RWPE1 (cell line): ENCODE measurements at regions not wholly inside any gene's neighbourhood (a gene's known extent, or its start where the extent isn't known, plus 50 kb on each side); places are given as distances from the start of the nearest gene placed in this dataset.

Experiments
- CTCF ChIA-PET: fragments of 350-600 bp; sonication (Branson Sonifier 250); formaldehyde crosslinking; extraction: SDS; loops from one replicate; lab custom pipeline; 2021; lab: Yijun Ruan, JAX
- POLR2A ChIA-PET: fragments of 400-600 bp; formaldehyde crosslinking; extraction: SDS; loops from one replicate; lab custom pipeline; 2020; ENCODE audit warnings: antibody characterized with exemption; ENCODE audit not compliant: low non-redundant PET; lab: Yijun Ruan, JAX
- DNase-seq: peaks from one replicate; pipeline ENCODE4 v3.0.0; 2012; ENCODE audit warnings: low spot score
- H3K27ac ChIP-seq: fragments of 450-650 bp; 2 replicates; pipeline ENCODE4 v1.5.1; 2017
- TF ChIP-seq, protein P1 (sequence below): fragments of 450-650 bp; conservative IDR thresholded peaks from 2 replicates; pipeline ENCODE4 v1.5.1; 2017; ENCODE audit warnings: low read depth, mild to moderate bottlenecking

GRCh38 chr18:76230791-76231190 lies 264.3 kb downstream of the ZNF516 start:
- CTCF ChIA-PET: no interaction called here
- POLR2A ChIA-PET: no interaction called here
- no peak for DNase-seq
- TF ChIP-seq, protein P1, sequence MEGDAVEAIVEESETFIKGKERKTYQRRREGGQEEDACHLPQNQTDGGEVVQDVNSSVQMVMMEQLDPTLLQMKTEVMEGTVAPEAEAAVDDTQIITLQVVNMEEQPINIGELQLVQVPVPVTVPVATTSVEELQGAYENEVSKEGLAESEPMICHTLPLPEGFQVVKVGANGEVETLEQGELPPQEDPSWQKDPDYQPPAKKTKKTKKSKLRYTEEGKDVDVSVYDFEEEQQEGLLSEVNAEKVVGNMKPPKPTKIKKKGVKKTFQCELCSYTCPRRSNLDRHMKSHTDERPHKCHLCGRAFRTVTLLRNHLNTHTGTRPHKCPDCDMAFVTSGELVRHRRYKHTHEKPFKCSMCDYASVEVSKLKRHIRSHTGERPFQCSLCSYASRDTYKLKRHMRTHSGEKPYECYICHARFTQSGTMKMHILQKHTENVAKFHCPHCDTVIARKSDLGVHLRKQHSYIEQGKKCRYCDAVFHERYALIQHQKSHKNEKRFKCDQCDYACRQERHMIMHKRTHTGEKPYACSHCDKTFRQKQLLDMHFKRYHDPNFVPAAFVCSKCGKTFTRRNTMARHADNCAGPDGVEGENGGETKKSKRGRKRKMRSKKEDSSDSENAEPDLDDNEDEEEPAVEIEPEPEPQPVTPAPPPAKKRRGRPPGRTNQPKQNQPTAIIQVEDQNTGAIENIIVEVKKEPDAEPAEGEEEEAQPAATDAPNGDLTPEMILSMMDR: no peak
- no peak overlapping the region for H3K27ac ChIP-seq

- TF ChIP-seq, protein P1: no peak
- no peak for DNase-seq
- ChIA-PET CTCF (no interaction called here), POLR2A (no interaction called here)
- no peak overlapping the region for H3K27ac ChIP-seq
Measured at GRCh38 chr18:76228716-76229115, 266.3 kb downstream of the ZNF516 start.

- CTCF ChIA-PET: interaction anchor here (0.6 kb wide), 1 partner anchor 14 kb away, joined by 3 read pairs; no protein-coding TSS in a partner anchor
- POLR2A ChIA-PET: no interaction called here
- no peak overlapping the region for H3K27ac ChIP-seq
- DNase-seq: no peak
- TF ChIP-seq, protein P1: no peak
Measured at GRCh38 chr18:76227759-76228158, 267.3 kb downstream of the ZNF516 start.

DNA sequence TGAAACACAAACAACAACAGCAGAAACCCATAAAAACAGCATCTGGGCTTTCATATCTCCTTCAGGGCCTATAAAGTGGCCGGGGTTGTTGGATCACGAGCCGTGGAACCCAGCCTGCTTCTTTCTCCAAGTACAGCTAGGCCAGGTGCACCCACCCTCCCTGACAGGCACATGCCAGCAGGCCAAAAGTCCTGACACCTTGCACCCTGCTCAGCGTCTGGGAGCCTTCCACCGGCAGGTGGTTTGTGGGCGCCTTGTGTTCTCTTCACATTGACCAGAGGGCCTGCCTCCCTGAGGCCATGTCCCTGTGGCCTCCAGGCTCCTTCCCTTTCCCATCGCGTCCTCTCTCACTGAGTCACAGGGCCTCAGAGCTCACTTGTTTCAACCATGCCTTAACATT lies 271.6 kb downstream of the ZNF516 start:
- POLR2A ChIA-PET: no interaction called here
- CTCF ChIA-PET: no interaction called here

GRCh38 chr18:76219023-76219422 lies 276.0 kb downstream of the ZNF516 start:
- CTCF ChIA-PET: no interaction called here
- TF ChIP-seq, protein P1: no peak
- POLR2A ChIA-PET: no interaction called here
- H3K27ac ChIP-seq: no peak overlapping the region
- DNase-seq: no peak

More for the DNA sequence above, 271.6 kb downstream of the ZNF516 start:
- no peak for DNase-seq
- TF ChIP-seq, protein P1: no peak
- H3K27ac ChIP-seq: no peak overlapping the region

DNA sequence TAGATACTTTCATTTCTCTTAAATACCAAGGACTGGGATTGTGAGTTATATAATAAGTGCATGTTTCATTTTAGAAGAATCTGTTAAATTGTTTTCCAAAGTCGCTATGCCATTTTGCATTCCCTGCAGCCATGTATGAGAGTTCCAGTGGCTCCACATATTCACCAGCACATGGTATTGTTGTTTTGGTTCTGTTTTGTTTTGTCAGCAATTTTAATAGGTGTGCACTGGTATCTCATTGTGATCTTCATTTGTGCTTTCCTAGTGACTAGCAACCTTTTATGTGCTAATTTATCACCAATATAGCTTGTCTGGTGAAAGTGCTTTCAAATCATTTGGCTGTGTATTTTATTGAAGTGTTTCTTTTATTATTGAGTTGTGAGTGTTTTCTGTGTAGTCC lies 278.9 kb downstream of the ZNF516 start:
- no peak overlapping the region for H3K27ac ChIP-seq
- POLR2A ChIA-PET: no interaction called here
- DNase-seq: no peak
- CTCF ChIA-PET: no interaction called here
- TF ChIP-seq, protein P1: no peak
